Lower leg skin (tissue), 3 donors: ENCODE measurements at regions not wholly inside any gene's neighbourhood (a gene's known extent, or its start where the extent isn't known, plus 50 kb on each side); places are given as distances from the start of the nearest gene placed in this dataset.

Experiments
- CTCF ChIP-seq, 3 donors: fragments of 450-650 bp; IDR thresholded peaks; one replicate each; pipeline ENCODE4 v1.5.1; 2016; ENCODE audit warnings: antibody characterized with exemption in 3 of 3, mild to moderate bottlenecking in 3 of 3, moderate library complexity in 2 of 3
- POLR2A ChIP-seq, 2 donors: fragments of 450-650 bp; IDR thresholded peaks; one replicate each; pipeline ENCODE4 v1.6.1; 2016 to 2017; ENCODE audit warnings: antibody characterized with exemption in 2 of 2, mild to moderate bottlenecking in 1 of 2, moderate library complexity in 1 of 2

GRCh38 chr3:159144891-159145290 is 343.0 kb downstream of the MFSD1 start:
- TF ChIP-seq CTCF (IDR thresholded peaks at IDR 0.05) (no peak), POLR2A (IDR thresholded peaks at IDR 0.05) (no peak)
